Cardiac fibroblast (primary cell): ENCODE measurements at regions not wholly inside any gene's neighbourhood (a gene's known extent, or its start where the extent isn't known, plus 50 kb on each side); places are given as distances from the start of the nearest gene placed in this dataset.

ENCODE experiments used
- DNase-seq, 2 donors: peaks; one replicate each; pipeline versions ENCODE4 v3.0.0 to v3.0.0-alpha.2; 2010; ENCODE audit warnings: low read depth in 2 of 2
- H3K4me3 ChIP-seq, 2 donors: replicated peaks in 1 of 2; 1 replicate in 1 of 2; 2 replicates in 1 of 2; pipeline ENCODE4 v1.5.1; 2011; ENCODE audit warnings: low read depth in 2 of 2, low read length in 2 of 2, mild to moderate bottlenecking in 2 of 2, moderate library complexity in 1 of 2
- CTCF ChIP-seq: IDR thresholded peaks from one replicate; pipeline ENCODE4 v1.5.1; 2011; ENCODE audit warnings: low read depth, mild to moderate bottlenecking, low read length, inconsistent platforms

- no peak overlapping the region for H3K4me3 ChIP-seq
- no peak for DNase-seq
- TF ChIP-seq CTCF, result no peak
Measured at GRCh38 chr7:13542451-13542850, 447.0 kb downstream of the ETV1 start.

GRCh38 chr7:13551503-13551902, 438.0 kb downstream of the ETV1 start:
- TF ChIP-seq CTCF, result no peak
- H3K4me3 ChIP-seq, result no peak overlapping the region
- DNase-seq, result no peak

GRCh38 chr7:13560441-13560840, 429.0 kb downstream of the ETV1 start:
- no peak overlapping the region for H3K4me3 ChIP-seq
- peak in 1 of 2 donors; percentile 83 for DNase-seq

DNA sequence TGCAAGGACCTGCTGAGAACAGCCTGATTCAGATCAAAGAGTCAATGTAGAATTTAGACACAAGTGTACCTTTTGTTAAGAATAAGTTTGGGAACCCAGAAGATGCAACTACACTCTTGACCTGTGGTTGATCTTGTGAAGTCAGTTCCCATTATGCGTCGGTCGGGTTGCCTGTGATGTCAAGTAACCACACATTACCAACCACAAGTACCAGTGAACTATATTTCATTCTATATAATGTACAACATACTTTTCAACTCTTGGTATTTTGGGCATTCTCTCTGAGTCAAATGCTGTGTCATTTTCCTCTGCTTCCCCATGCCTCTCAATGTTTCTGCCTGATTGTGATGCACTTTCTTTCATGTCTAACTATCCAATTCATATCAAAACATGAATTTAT, 426.2 kb downstream of the ETV1 start:
- DNase-seq, result no peak
- no peak overlapping the region for H3K4me3 ChIP-seq
- TF ChIP-seq CTCF, result no peak

More at GRCh38 chr7:13560441-13560840, 429.0 kb downstream of the ETV1 start:
- no peak for TF ChIP-seq CTCF

DNA sequence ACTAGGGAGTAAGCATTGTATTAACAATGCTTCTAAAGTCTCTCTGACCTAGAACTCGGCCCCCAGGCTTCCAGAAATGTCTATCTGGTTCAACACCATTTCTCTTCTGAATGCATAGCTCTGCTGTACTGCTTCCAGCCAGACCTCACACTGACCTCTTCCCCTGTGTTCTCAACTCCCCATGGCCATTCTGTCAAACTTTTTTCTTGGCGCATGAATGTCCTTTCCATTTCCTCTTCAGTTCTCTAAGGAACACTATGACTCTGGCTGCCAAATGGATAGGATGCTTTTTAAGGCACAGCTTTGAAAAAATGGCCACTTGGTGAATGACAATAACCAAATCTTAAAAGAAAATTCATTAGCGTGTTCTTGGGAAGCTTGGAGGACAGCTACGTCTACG, 425.8 kb downstream of the ETV1 start:
- no peak for DNase-seq
- no peak for TF ChIP-seq CTCF
- no peak overlapping the region for H3K4me3 ChIP-seq

- H3K4me3 ChIP-seq, result no peak overlapping the region
- no peak for DNase-seq
- TF ChIP-seq CTCF, result no peak
Measured at GRCh38 chr7:13577566-13578145, 411.8 kb downstream of the ETV1 start.

- H3K4me3 ChIP-seq, result no peak overlapping the region
- TF ChIP-seq CTCF, result no peak
- no peak for DNase-seq
Measured at GRCh38 chr7:13578294-13578693, 411.2 kb downstream of the ETV1 start.
